K562 (cell line): ENCODE measurements at regions not wholly inside any gene's neighbourhood (a gene's known extent, or its start where the extent isn't known, plus 50 kb on each side); places are given as distances from the start of the nearest gene placed in this dataset.

ENCODE experiments used
- ATAC-seq: fragments of 200-7000 bp; cut with Tn5 transposase; 3 replicates; pipeline ENCODE4 v1.9.1; 2020; ENCODE audit warnings: moderate library complexity
- BruUV-seq: library from RNA; stranded (reverse); fragments of 400-500 nt; replicated peaks from 2 replicates; lab custom pipeline; 2021; lab: Mats Ljungman, UMichigan
- CTCF ChIA-PET: fragments of 300-600 bp; formaldehyde crosslinking; extraction: SDS; loops from one replicate; lab custom pipeline; 2021; ENCODE audit warnings: low intra/inter-chr PET ratio; lab: Yijun Ruan, JAX
- POLR2A ChIA-PET: fragments of 300-600, 350-650 bp; sonication (Branson Sonifier 250); formaldehyde crosslinking; extraction: SDS; loops from one replicate; lab custom pipeline; 2021; ENCODE audit warnings: antibody characterized with exemption, inconsistent platforms; lab: Yijun Ruan, JAX
- DNase-seq, 4 experiments: peaks; one replicate each; pipeline versions ENCODE4 v3.0.0 to v3.0.0-alpha.2; 2011 to 2018; ENCODE audit warnings: low spot score in 3 of 4, mixed read lengths in 3 of 4; ENCODE audit errors: extremely low read depth in 1 of 4
- FAIRE-seq: peaks from 2 replicates; lab custom pipeline; 2011; peaks lifted over from hg19 to GRCh38; lab: Jason Lieb, UNC
- H2AFZ ChIP-seq: 2 replicates; pipeline ENCODE4 v1.6.0; 2011; ENCODE audit warnings: low read depth, low read length, control low read depth, inconsistent platforms
- H3K27ac ChIP-seq: fragments of 200-600 bp; 3 replicates; pipeline ENCODE4 v1.8.0; 2011; ENCODE audit warnings: low read depth, mild to moderate bottlenecking, control low read depth, inconsistent platforms, low read length, moderate library complexity, mixed read lengths; ENCODE audit errors: extremely low read depth
- H3K27me3 ChIP-seq, 2 experiments: fragments of 300-600 bp in 1 of 2; 2 replicates in 1 of 2; 3 replicates in 1 of 2; pipeline versions ENCODE4 v1.6.0 to v1.8.0; 2011; ENCODE audit warnings: inconsistent platforms in 2 of 2, low read length in 2 of 2, mild to moderate bottlenecking in 1 of 2, mixed read lengths in 1 of 2, moderate library complexity in 1 of 2; ENCODE audit not compliant: control insufficient read depth in 2 of 2, insufficient read depth in 2 of 2
- H3K36me3 ChIP-seq: fragments of 300-600 bp; 3 replicates; pipeline ENCODE4 v1.8.0; 2011; ENCODE audit warnings: mild to moderate bottlenecking, low read length, inconsistent platforms; ENCODE audit not compliant: control insufficient read depth, insufficient read depth
- H3K4me1 ChIP-seq, 2 experiments: fragments of 200-600 bp in 1 of 2; replicated peaks in 1 of 2; 2 replicates in 1 of 2; 3 replicates in 1 of 2; pipeline versions ENCODE4 v1.5.1 to v1.8.0; 2011; ENCODE audit warnings: inconsistent platforms in 2 of 2, low read length in 2 of 2, mild to moderate bottlenecking in 1 of 2, mixed read lengths in 1 of 2, moderate library complexity in 1 of 2; ENCODE audit not compliant: control insufficient read depth in 2 of 2, insufficient read depth in 2 of 2
- H3K4me2 ChIP-seq: 2 replicates; pipeline ENCODE4 v1.6.1; 2011; ENCODE audit warnings: low read length, control low read depth, inconsistent platforms, mixed read lengths; ENCODE audit not compliant: insufficient read depth
- H3K4me3 ChIP-seq: fragments of 200-600 bp; sonication (generic), shearing (Covaris generic); 2 replicates; pipeline ENCODE4 v1.5.1; 2016; ENCODE audit warnings: control low read depth, inconsistent platforms
- H3K79me2 ChIP-seq: fragments of 200-600 bp; 3 replicates; pipeline ENCODE4 v1.8.0; 2011; ENCODE audit warnings: low read length, inconsistent platforms; ENCODE audit not compliant: control insufficient read depth, insufficient read depth
- H3K9ac ChIP-seq, 2 experiments: 2 replicates each; pipeline versions ENCODE4 v1.6.0 to v1.6.1; 2011; ENCODE audit warnings: low read depth in 2 of 2, low read length in 2 of 2, control low read depth in 1 of 2, inconsistent platforms in 1 of 2, mild to moderate bottlenecking in 1 of 2, mixed read lengths in 1 of 2; ENCODE audit not compliant: insufficient read depth in 1 of 2
- H3K9me1 ChIP-seq: one replicate; pipeline ENCODE4 v1.6.0; 2011; ENCODE audit warnings: inconsistent platforms, mild to moderate bottlenecking, low read length, moderate library complexity; ENCODE audit not compliant: control insufficient read depth, insufficient read depth
- H3K9me3 ChIP-seq: replicated peaks from 2 replicates; pipeline ENCODE4 v1.5.1; 2011; ENCODE audit warnings: low read depth, low read length, inconsistent platforms; ENCODE audit not compliant: control insufficient read depth, insufficient read depth
- H4K20me1 ChIP-seq: replicated peaks from 2 replicates; pipeline ENCODE4 v1.6.1; 2011; ENCODE audit warnings: low read length, inconsistent platforms, mixed read lengths; ENCODE audit not compliant: control insufficient read depth, insufficient read depth
- CBX1 ChIP-seq: sonication (generic); IDR thresholded peaks from 2 replicates; pipeline ENCODE4 v1.6.1; 2016; ENCODE audit warnings: antibody characterized with exemption, low read depth, mild to moderate bottlenecking
- CBX2 ChIP-seq: fragments of 200-600 bp; sonication (generic); IDR thresholded peaks from one replicate; pipeline ENCODE4 v1.6.1; 2012; ENCODE audit warnings: mild to moderate bottlenecking, low read length, inconsistent platforms; ENCODE audit not compliant: insufficient read depth, poor library complexity, severe bottlenecking
- CTCF ChIP-seq, 3 experiments: IDR thresholded peaks in 2 of 3; conservative IDR thresholded peaks in 1 of 3; 2 replicates each; pipeline ENCODE4 v1.5.1; 2011 to 2012; ENCODE audit warnings: low read length in 3 of 3, mild to moderate bottlenecking in 3 of 3, control low read depth in 2 of 3, improper control_type of control experiment in 1 of 3, inconsistent platforms in 1 of 3, low read depth in 1 of 3, mixed read lengths in 1 of 3, moderate library complexity in 1 of 3; ENCODE audit not compliant: insufficient read depth in 2 of 3
- ETV1 ChIP-seq: fragments of 450-650 bp; conservative IDR thresholded peaks from 2 replicates; pipeline ENCODE4 v1.6.1; 2016; ENCODE audit warnings: missing genetic modification characterization, control low read depth, low read depth, missing compliant biosample characterization
- HMGXB4 ChIP-seq: sonication (generic); formaldehyde crosslinking; IDR thresholded peaks from 2 replicates; pipeline ENCODE4 v1.8.1; 2023; ENCODE audit warnings: mild to moderate bottlenecking, missing genetic modification reagents
- MBD2 ChIP-seq: sonication (generic); IDR thresholded peaks from 2 replicates; pipeline ENCODE4 v1.6.1; 2016; ENCODE audit warnings: low read depth, borderline replicate concordance
- OTX1 ChIP-seq: fragments of 450-650 bp; formaldehyde crosslinking; IDR thresholded peaks from 2 replicates; pipeline ENCODE4 v1.4.0; 2022; ENCODE audit warnings: mild to moderate bottlenecking
- POLR2B ChIP-seq: fragments of 450-650 bp; IDR thresholded peaks from 2 replicates; pipeline ENCODE4 v1.6.1; 2018; ENCODE audit warnings: low read depth; ENCODE audit not compliant: partially characterized antibody
- PYGO2 ChIP-seq: fragments of 450-650 bp; IDR thresholded peaks from 2 replicates; pipeline ENCODE4 v1.6.1; 2016; ENCODE audit warnings: mild to moderate bottlenecking, missing genetic modification characterization, moderate library complexity, missing compliant biosample characterization
- SPI1 ChIP-seq: IDR thresholded peaks from 2 replicates; pipeline ENCODE4 v1.6.1; 2011; ENCODE audit warnings: low read depth, low read length, control low read depth, borderline replicate concordance
- TAF15 ChIP-seq: fragments of 200-400 bp; formaldehyde crosslinking; IDR thresholded peaks from 2 replicates; pipeline ENCODE4 v1.6.1; 2017; ENCODE audit warnings: mild to moderate bottlenecking, low read depth, low read length, moderate library complexity
- XRCC3 ChIP-seq: fragments of 450-650 bp; IDR thresholded peaks from 2 replicates; pipeline ENCODE4 v1.6.1; 2017; ENCODE audit warnings: mild to moderate bottlenecking, moderate library complexity
- ZC3H8 ChIP-seq: fragments of 450-650 bp; IDR thresholded peaks from 2 replicates; pipeline ENCODE4 v1.6.1; 2017
- ZNF197 ChIP-seq: fragments of 200-800 bp; sonication (Bioruptor generic); IDR thresholded peaks from 2 replicates; pipeline ENCODE4 v1.6.1; 2016; ENCODE audit warnings: low read depth, missing genetic modification characterization, missing compliant biosample characterization
- ZNF766 ChIP-seq: fragments of 200-800 bp; sonication (Bioruptor generic); conservative IDR thresholded peaks from 2 replicates; pipeline ENCODE4 v1.6.1; 2016; ENCODE audit warnings: missing genetic modification characterization, missing compliant biosample characterization
- ZNF77 ChIP-seq: fragments of 250-450 bp; sonication (Bioruptor Pico); IDR thresholded peaks from 2 replicates; pipeline ENCODE4 v1.5.0; 2020
- ZNF830 ChIP-seq: fragments of 250-450 bp; sonication (Bioruptor Pico); IDR thresholded peaks from 2 replicates; pipeline ENCODE4 v1.5.0; 2021; ENCODE audit warnings: mild to moderate bottlenecking
- WGBS: fragments of 100-300 bp; shearing (Covaris generic); methylation state at CpG from one replicate; pipeline ENCODE4 v1.1.6; 2016; ENCODE audit warnings: low coverage, mixed read lengths; ENCODE audit not compliant: insufficient coverage; ENCODE audit errors: missing lambda C conversion rate; 5-methylcytosine and 5-hydroxymethylcytosine counted together
- in situ Hi-C: fragments of 300-500 bp; cut with MboI; formaldehyde crosslinking; loops from 4 replicates; pipeline ENCODE4 v1.15.0; 2018; ENCODE audit warnings: inconsistent platforms, mixed read lengths
- intact Hi-C: fragments of 100-400 bp; cut with micrococcal nuclease; formaldehyde crosslinking; loops from 2 replicates; pipeline ENCODE4 v1.14.2; 2022

GRCh38 chr16:85324488-85324887 lies 212.2 kb upstream of the CIBAR2 start:
- Histone ChIP-seq H3K27me3 (no peaks in the 10 kb centered on the region), H3K4me3 (no peak overlapping the region), H3K36me3 (no peaks in the 10 kb centered on the region; the same call in 2 of the 3 replicates), H3K9me1 (no peaks in the 10 kb centered on the region), H3K9me3 (no peaks in the 10 kb centered on the region), H4K20me1 (no peaks in the 10 kb centered on the region), H3K4me1 (peaks cover 58 to 62% of the 10 kb centered on the region in 2 experiments), H3K27ac (no peak overlapping the region), H2AFZ (no peak overlapping the region), H3K4me2 (no peak overlapping the region), H3K9ac (no peak overlapping the region), H3K79me2 (peaks cover 38% of the 10 kb centered on the region)
- no TSS peak for BruUV-seq
- no peak for ATAC-seq
- in situ Hi-C loops (no loop called here), intact Hi-C loops (no loop called here)
- FAIRE-seq = no peak
- ChIA-PET POLR2A (interaction anchor here (0.6 to 9.1 kb wide), 2 partner anchors 16 to 17 kb away, joined by 5 to 60 read pairs; no protein-coding TSS in a partner anchor), CTCF (no interaction called here)
- 93% methylated on average over 9 of the region's 13 CpGs for WGBS
- DNase-seq = no peak
- no peak for TF ChIP-seq HMGXB4
- no peak for TF ChIP-seq POLR2B
- no peak for TF ChIP-seq ETV1 (tag)
- TF ChIP-seq ZC3H8 = no peak
- no peak for TF ChIP-seq ZNF77 (CRISPR knock-in tag)
- TF ChIP-seq TAF15 = no peak
- no peak for TF ChIP-seq PYGO2 (tag)
- TF ChIP-seq MBD2 = no peak
- no peak for TF ChIP-seq XRCC3
- no peak for TF ChIP-seq CBX2
- no peak for TF ChIP-seq CTCF (IDR thresholded peaks at IDR 0.05 in 2 of 3, conservative IDR thresholded peaks at IDR 0.05 in 1 of 3; ENCODE audit: insufficient read depth in 2 of 3, low read depth in 1 of 3, low read length in 3 of 3)
- no peak for TF ChIP-seq SPI1
- no peak for TF ChIP-seq ZNF830 (CRISPR knock-in tag)
- no peak for TF ChIP-seq CBX1
- no peak for TF ChIP-seq ZNF197 (CRISPR knock-in tag)
- TF ChIP-seq ZNF766 (CRISPR knock-in tag) = no peak
- no peak for TF ChIP-seq OTX1 (CRISPR knock-in tag)
